B cell (primary cell): ENCODE measurements at regions not wholly inside any gene's neighbourhood (a gene's known extent, or its start where the extent isn't known, plus 50 kb on each side); places are given as distances from the start of the nearest gene placed in this dataset.
"Not testable (repeated sequence)": the region's sequence is repeated elsewhere in the genome, so short reads cannot be mapped to it uniquely, and the experiment has no call there.

Experiments
- ATAC-seq: fragments of 200-7000 bp; cut with Tn5 transposase; one replicate; pipeline ENCODE4 v1.10.0; 2021; ENCODE audit warnings: low read depth, mild to moderate bottlenecking, moderate number of reproducible peaks, moderate library complexity
- CTCF ChIA-PET: fragments of 350-600 bp; sonication (Branson Sonifier 250); formaldehyde crosslinking; loops from one replicate; lab custom pipeline; 2021; ENCODE audit warnings: antibody characterized with exemption, inconsistent platforms; lab: Charles Lee
- POLR2A ChIA-PET: fragments of 350-600 bp; sonication (Branson Sonifier 250); formaldehyde crosslinking; loops from one replicate; lab custom pipeline; 2021; ENCODE audit warnings: antibody characterized with exemption; lab: Charles Lee
- DNase-seq: peaks from one replicate; pipeline ENCODE4 v3.0.0; 2013
- H2AFZ ChIP-seq: 2 replicates; pipeline ENCODE4 v1.6.1; 2012; ENCODE audit warnings: mild to moderate bottlenecking, low read depth, low read length; ENCODE audit not compliant: insufficient read depth, poor library complexity, severe bottlenecking
- H3K27ac ChIP-seq, 2 donors: 1 replicate in 1 of 2; 2 replicates in 1 of 2; pipeline ENCODE4 v1.5.1; 2012 to 2013; ENCODE audit warnings: low read length in 2 of 2, mild to moderate bottlenecking in 2 of 2, moderate library complexity in 1 of 2
- H3K27me3 ChIP-seq, 4 experiments: fragments of 200-600 bp in 1 of 4; sonication (generic) in 1 of 4; replicated peaks in 1 of 4; 1 replicate in 2 of 4; 2 replicates in 2 of 4; pipeline versions ENCODE4 v1.6.1 to v1.7.0; 2013 to 2016; ENCODE audit warnings: low read length in 3 of 4, mild to moderate bottlenecking in 2 of 4, mixed read lengths in 1 of 4, moderate library complexity in 1 of 4; ENCODE audit not compliant: insufficient read depth in 4 of 4, control insufficient read depth in 3 of 4; ENCODE audit errors: control extremely low read depth in 1 of 4
- H3K36me3 ChIP-seq, 2 experiments: replicated peaks in 1 of 2; 1 replicate in 1 of 2; 2 replicates in 1 of 2; pipeline versions ENCODE4 v1.6.1 to v1.7.1; 2013; ENCODE audit warnings: low read length in 1 of 2; ENCODE audit not compliant: insufficient read depth in 2 of 2, control insufficient read depth in 1 of 2; ENCODE audit errors: control extremely low read depth in 1 of 2, extremely low read depth in 1 of 2
- H3K4me1 ChIP-seq, 2 donors: fragments of 200-600 bp in 1 of 2; sonication (generic) in 1 of 2; 1 replicate in 1 of 2; 2 replicates in 1 of 2; pipeline versions ENCODE4 v1.5.1 to v1.6.1; 2013 to 2017; ENCODE audit warnings: low read length in 2 of 2; ENCODE audit not compliant: control insufficient read depth in 2 of 2, insufficient read depth in 2 of 2
- H3K4me2 ChIP-seq: replicated peaks from 2 replicates; pipeline ENCODE3; 2012; ENCODE audit warnings: mild to moderate bottlenecking, low read depth, low read length; ENCODE audit not compliant: poor library complexity, severe bottlenecking
- H3K4me3 ChIP-seq, 5 experiments: fragments of 200-600 bp in 1 of 5; sonication (generic) in 1 of 5; 1 replicate in 3 of 5; 2 replicates in 2 of 5; pipeline versions ENCODE4 v1.5.1 to v1.7.0; 2011 to 2016; ENCODE audit warnings: low read length in 4 of 5, mild to moderate bottlenecking in 4 of 5, low read depth in 2 of 5, control low read depth in 1 of 5, moderate library complexity in 1 of 5; ENCODE audit not compliant: insufficient read depth in 1 of 5; ENCODE audit errors: control extremely low read depth in 1 of 5, extremely low read depth in 1 of 5
- H3K79me2 ChIP-seq: fragments of 200-600 bp; sonication (generic); one replicate; pipeline ENCODE4 v1.6.0; 2016; ENCODE audit warnings: low read length; ENCODE audit not compliant: control insufficient read depth, insufficient read depth
- H3K9ac ChIP-seq: fragments of 200-600 bp; sonication (generic); 2 replicates; pipeline ENCODE4 v1.6.1; 2017; ENCODE audit warnings: mild to moderate bottlenecking, low read length, moderate library complexity
- H3K9me3 ChIP-seq, 3 donors: one replicate each; pipeline versions ENCODE4 v1.6.1 to v1.7.1; 2013; ENCODE audit warnings: low read length in 2 of 3; ENCODE audit not compliant: control insufficient read depth in 2 of 3, insufficient read depth in 1 of 3; ENCODE audit errors: control extremely low read depth in 1 of 3
- H4K20me1 ChIP-seq: 2 replicates; pipeline ENCODE4 v1.6.0; 2012; ENCODE audit warnings: mild to moderate bottlenecking, low read length; ENCODE audit not compliant: insufficient read depth, control insufficient read depth, poor library complexity, severe bottlenecking
- H3K27ac Mint-ChIP-seq: one replicate; pipeline ENCODE4 v1.8.0; 2021; ENCODE audit warnings: mixed read lengths
- H3K27me3 Mint-ChIP-seq: one replicate; pipeline ENCODE4 v1.8.0; 2021; ENCODE audit warnings: mixed read lengths
- H3K4me1 Mint-ChIP-seq: one replicate; pipeline ENCODE4 v1.8.0; 2021; ENCODE audit warnings: mixed read lengths
- H3K4me3 Mint-ChIP-seq: one replicate; pipeline ENCODE4 v1.8.0; 2021; ENCODE audit warnings: mixed read lengths
- H3K9me3 Mint-ChIP-seq: one replicate; pipeline ENCODE4 v1.8.0; 2022; ENCODE audit warnings: mixed read lengths; ENCODE audit not compliant: insufficient read depth
- EZH2 ChIP-seq: IDR thresholded peaks from 2 replicates; pipeline ENCODE4 v1.6.1; 2012; ENCODE audit warnings: borderline replicate concordance, low read depth, mild to moderate bottlenecking, moderate library complexity, low read length; ENCODE audit not compliant: insufficient read depth, poor library complexity, severe bottlenecking
- WGBS: methylation state at CpG from one replicate; pipeline ENCODE4 v1.1.5; 2013; ENCODE audit warnings: missing lambda C conversion rate; ENCODE audit not compliant: insufficient coverage; 5-methylcytosine and 5-hydroxymethylcytosine counted together
- intact Hi-C: fragments of 100-400 bp; cut with micrococcal nuclease; formaldehyde crosslinking; loops from one replicate; pipeline ENCODE4 v1.10.0; 2022
- TF ChIP-seq, protein P1 (sequence below): fragments of 200-600 bp; IDR thresholded peaks from one replicate; pipeline ENCODE4 v1.8.0; 2022; ENCODE audit warnings: antibody characterized with exemption, mild to moderate bottlenecking

DNA sequence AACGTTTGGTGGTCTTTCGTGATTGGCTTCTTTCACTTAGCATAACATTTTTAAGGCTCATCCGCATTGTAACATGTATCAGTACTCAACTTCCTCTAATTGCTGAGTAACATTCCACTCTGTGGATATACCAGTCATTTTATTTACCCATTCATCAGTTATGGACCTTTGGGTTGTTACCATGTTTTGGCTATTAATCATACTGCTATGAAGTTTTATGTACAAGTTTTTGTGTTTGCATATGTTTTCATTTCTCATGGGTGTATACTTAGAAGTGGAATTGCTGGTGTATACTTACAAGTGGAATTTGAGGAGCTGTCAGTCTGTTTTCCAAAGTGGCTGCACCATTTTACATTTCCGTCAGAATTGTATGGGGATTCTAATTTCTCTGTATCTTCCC, 78.4 kb upstream of the CDK13 start:
- H3K4me1 Mint-ChIP-seq, H3K27ac Mint-ChIP-seq, ATAC-seq, H4K20me1 ChIP-seq, H3K4me1 ChIP-seq, intact Hi-C loops, H3K9ac ChIP-seq, H3K27me3 Mint-ChIP-seq, H2AFZ ChIP-seq, H3K36me3 ChIP-seq, H3K9me3 ChIP-seq, H3K79me2 ChIP-seq, DNase-seq, H3K27me3 ChIP-seq, H3K4me2 ChIP-seq, H3K27ac ChIP-seq, H3K9me3 Mint-ChIP-seq, H3K4me3 ChIP-seq, H3K4me3 Mint-ChIP-seq: not testable (repeated sequence)
- WGBS: 100% methylated on average over 2 of the region's 4 CpGs
- POLR2A ChIA-PET: interaction anchor here (0.6 kb wide), 1 partner anchor 77 kb away, joined by 6 read pairs; no protein-coding TSS in a partner anchor
- CTCF ChIA-PET: interaction anchor here (0.7 to 0.8 kb wide), 2 partner anchors 282 to 1702 kb away, joined by 3 read pairs; no protein-coding TSS in a partner anchor

DNA sequence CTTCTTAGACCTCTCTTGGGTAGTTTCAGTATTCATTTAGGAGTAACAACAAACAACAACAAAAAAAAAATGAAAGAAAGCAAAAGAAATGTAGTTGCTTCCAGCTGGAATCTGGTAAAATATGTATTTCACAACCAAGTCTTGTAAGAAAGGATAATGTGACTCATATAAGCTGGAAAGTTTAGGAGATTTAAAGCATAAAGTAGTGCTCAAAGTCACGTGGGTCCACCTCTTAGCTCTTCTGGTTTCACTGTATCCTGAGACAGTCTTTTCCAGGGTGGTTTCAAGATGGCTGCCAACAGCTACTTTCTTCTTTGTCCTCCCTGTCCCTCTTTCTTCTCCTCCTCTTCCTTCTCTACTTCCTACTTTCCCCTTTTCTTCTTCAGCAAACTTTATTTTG, 69.5 kb upstream of the CDK13 start:
- no peak overlapping the region for H3K4me2 ChIP-seq
- Mint-ChIP-seq H3K4me3 (no peak overlapping the region), H3K9me3 (no peaks in the 10 kb centered on the region), H3K27me3 (peaks cover 14% of the 10 kb centered on the region), H3K27ac (no peak overlapping the region), H3K4me1 (no peaks in the 10 kb centered on the region)
- H3K4me3 ChIP-seq: no peak overlapping the region
- CTCF ChIA-PET: no interaction called here
- TF ChIP-seq, protein P1, sequence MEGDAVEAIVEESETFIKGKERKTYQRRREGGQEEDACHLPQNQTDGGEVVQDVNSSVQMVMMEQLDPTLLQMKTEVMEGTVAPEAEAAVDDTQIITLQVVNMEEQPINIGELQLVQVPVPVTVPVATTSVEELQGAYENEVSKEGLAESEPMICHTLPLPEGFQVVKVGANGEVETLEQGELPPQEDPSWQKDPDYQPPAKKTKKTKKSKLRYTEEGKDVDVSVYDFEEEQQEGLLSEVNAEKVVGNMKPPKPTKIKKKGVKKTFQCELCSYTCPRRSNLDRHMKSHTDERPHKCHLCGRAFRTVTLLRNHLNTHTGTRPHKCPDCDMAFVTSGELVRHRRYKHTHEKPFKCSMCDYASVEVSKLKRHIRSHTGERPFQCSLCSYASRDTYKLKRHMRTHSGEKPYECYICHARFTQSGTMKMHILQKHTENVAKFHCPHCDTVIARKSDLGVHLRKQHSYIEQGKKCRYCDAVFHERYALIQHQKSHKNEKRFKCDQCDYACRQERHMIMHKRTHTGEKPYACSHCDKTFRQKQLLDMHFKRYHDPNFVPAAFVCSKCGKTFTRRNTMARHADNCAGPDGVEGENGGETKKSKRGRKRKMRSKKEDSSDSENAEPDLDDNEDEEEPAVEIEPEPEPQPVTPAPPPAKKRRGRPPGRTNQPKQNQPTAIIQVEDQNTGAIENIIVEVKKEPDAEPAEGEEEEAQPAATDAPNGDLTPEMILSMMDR: no peak
- TF ChIP-seq EZH2: no peak
- H3K9ac ChIP-seq: no peak overlapping the region
- H3K79me2 ChIP-seq: no peaks in the 10 kb centered on the region
- no peaks in the 10 kb centered on the region for H3K36me3 ChIP-seq
- no peak overlapping the region for H2AFZ ChIP-seq
- ATAC-seq: no peak
- WGBS: 55% methylated on average over 1 of the region's 1 CpG
- H3K9me3 ChIP-seq: peaks cover 0 to 18% (median 17%) of the 10 kb centered on the region in 3 donors
- no peaks in the 10 kb centered on the region for H3K4me1 ChIP-seq
- DNase-seq: no peak
- no peaks in the 10 kb centered on the region for H3K27me3 ChIP-seq
- H4K20me1 ChIP-seq: no peaks in the 10 kb centered on the region
- intact Hi-C loops: no loop called here
- H3K27ac ChIP-seq: no peak overlapping the region
- POLR2A ChIA-PET: no interaction called here
